ENCODE measurements at regions not wholly inside any gene's neighbourhood (a gene's known extent, or its start where the extent isn't known, plus 50 kb on each side); places are given as distances from the start of the nearest gene placed in this dataset.

DNA sequence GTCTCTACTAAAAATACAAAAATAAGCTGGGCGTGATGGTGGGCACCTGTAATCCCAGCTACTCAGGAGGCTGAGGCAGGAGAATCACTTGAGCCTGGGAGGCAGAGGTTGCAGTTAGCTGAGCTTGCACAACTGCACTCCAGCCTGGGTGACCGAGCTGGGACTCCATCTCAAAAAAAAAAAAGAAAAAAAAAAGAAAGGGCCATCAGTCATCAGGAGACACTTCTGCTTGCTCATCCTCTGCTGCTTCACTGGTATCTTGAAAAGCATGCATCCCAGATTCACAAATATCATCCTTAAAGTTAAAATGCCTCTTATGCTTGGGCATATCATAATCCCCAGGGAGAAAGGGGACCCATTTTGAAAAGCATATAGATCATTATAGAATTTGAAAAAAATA lies 176.6 kb upstream of the NR2F2 start:
- H3K36me3 ChIP-seq (replicated peaks in 1 of 2; ENCODE audit: control insufficient read depth in 1 of 2, insufficient read depth in 2 of 2, low read length in 1 of 2), result no peaks in the 10 kb centered on the region
- no peak overlapping the region for H3K4me2 ChIP-seq
- 15% methylated on average over 2 of the region's 2 CpGs for WGBS (ENCODE audit: low lambda C conversion rate)
- H3K9me3 ChIP-seq, result no peaks in the 10 kb centered on the region
- no peaks in the 10 kb centered on the region for H3K27me3 ChIP-seq (ENCODE audit: insufficient read depth)
- H4K20me1 ChIP-seq (ENCODE audit: insufficient read depth), result no peaks in the 10 kb centered on the region
- POLR2A ChIA-PET, result no interaction called here
- no peak overlapping the region for H3K9ac ChIP-seq
- TF ChIP-seq SIN3A (IDR thresholded peaks at IDR 0.05; ENCODE audit: borderline replicate concordance, low read depth, low read length) (no peak), MXI1 (IDR thresholded peaks at IDR 0.05; ENCODE audit: low read depth, low read length) (no peak), GATA2 (CRISPR knock-in tag; IDR thresholded peaks at IDR 0.05) (no peak), ELF1 (IDR thresholded peaks at IDR 0.05) (no peak), TAF1 (IDR thresholded peaks at IDR 0.05; ENCODE audit: borderline replicate concordance, low read depth, low read length) (no peak), SMC3 (IDR thresholded peaks at IDR 0.05; ENCODE audit: low read depth, low read length) (no peak), EZH2phosphoT487 (IDR thresholded peaks at IDR 0.05; ENCODE audit: borderline replicate concordance, low read depth) (no peak), MAX (IDR thresholded peaks at IDR 0.05; ENCODE audit: low read depth) (no peak), RFX5 (IDR thresholded peaks at IDR 0.05; ENCODE audit: low read length) (no peak), YY1 (IDR thresholded peaks at IDR 0.05; ENCODE audit: low read depth) (no peak), CTCF (IDR thresholded peaks at IDR 0.05) (no peak), NFIC (IDR thresholded peaks at IDR 0.05; ENCODE audit: borderline replicate concordance) (no peak), FOXJ3 (CRISPR knock-in tag; IDR thresholded peaks at IDR 0.05) (no peak), REST (IDR thresholded peaks at IDR 0.05; ENCODE audit: low read depth, low read length) (no peak), FOSL2 (IDR thresholded peaks at IDR 0.05; ENCODE audit: borderline replicate concordance, low read depth) (no peak), GABPA (IDR thresholded peaks at IDR 0.05; ENCODE audit: low read depth) (no peak), RCOR1 (IDR thresholded peaks at IDR 0.05; ENCODE audit: low read length) (no peak), RAD21 (IDR thresholded peaks at IDR 0.05; ENCODE audit: low read length) (no peak)
- TF ChIP-seq, protein P1, sequence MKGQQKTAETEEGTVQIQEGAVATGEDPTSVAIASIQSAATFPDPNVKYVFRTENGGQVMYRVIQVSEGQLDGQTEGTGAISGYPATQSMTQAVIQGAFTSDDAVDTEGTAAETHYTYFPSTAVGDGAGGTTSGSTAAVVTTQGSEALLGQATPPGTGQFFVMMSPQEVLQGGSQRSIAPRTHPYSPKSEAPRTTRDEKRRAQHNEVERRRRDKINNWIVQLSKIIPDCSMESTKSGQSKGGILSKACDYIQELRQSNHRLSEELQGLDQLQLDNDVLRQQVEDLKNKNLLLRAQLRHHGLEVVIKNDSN (IDR thresholded peaks at IDR 0.05; ENCODE audit: borderline replicate concordance, low read depth), result no peak
- TF ChIP-seq, protein P2, sequence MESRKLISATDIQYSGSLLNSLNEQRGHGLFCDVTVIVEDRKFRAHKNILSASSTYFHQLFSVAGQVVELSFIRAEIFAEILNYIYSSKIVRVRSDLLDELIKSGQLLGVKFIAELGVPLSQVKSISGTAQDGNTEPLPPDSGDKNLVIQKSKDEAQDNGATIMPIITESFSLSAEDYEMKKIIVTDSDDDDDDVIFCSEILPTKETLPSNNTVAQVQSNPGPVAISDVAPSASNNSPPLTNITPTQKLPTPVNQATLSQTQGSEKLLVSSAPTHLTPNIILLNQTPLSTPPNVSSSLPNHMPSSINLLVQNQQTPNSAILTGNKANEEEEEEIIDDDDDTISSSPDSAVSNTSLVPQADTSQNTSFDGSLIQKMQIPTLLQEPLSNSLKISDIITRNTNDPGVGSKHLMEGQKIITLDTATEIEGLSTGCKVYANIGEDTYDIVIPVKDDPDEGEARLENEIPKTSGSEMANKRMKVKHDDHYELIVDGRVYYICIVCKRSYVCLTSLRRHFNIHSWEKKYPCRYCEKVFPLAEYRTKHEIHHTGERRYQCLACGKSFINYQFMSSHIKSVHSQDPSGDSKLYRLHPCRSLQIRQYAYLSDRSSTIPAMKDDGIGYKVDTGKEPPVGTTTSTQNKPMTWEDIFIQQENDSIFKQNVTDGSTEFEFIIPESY (IDR thresholded peaks at IDR 0.05; ENCODE audit: borderline replicate concordance, low read depth), result no peak
- CTCF ChIA-PET, result no interaction called here
- H3K27ac ChIP-seq (ENCODE audit: low read depth in 2 of 2, low read length in 1 of 2), result no peak overlapping the region
- H3K4me3 ChIP-seq (ENCODE audit: low read depth in 2 of 2, low read length in 1 of 2), result no peak overlapping the region
- no peaks in the 10 kb centered on the region for H3F3A ChIP-seq (replicated peaks; ENCODE audit: insufficient read depth)
- H3K79me2 ChIP-seq (ENCODE audit: insufficient read depth), result no peaks in the 10 kb centered on the region
- DNase-seq, result no peak
- H3K4me1 ChIP-seq (ENCODE audit: control insufficient read depth in 1 of 2, insufficient read depth in 2 of 2, low read depth in 1 of 2, low read length in 1 of 2), result no peaks in the 10 kb centered on the region
- H3K9me2 ChIP-seq, result no peaks in the 10 kb centered on the region
- no peak overlapping the region for H2AFZ ChIP-seq (ENCODE audit: low read depth)
